ENCODE measurements at regions not wholly inside any gene's neighbourhood (a gene's known extent, or its start where the extent isn't known, plus 50 kb on each side); places are given as distances from the start of the nearest gene placed in this dataset.
"Not testable (repeated sequence)": the region's sequence is repeated elsewhere in the genome, so short reads cannot be mapped to it uniquely, and the experiment has no call there.

DNA sequence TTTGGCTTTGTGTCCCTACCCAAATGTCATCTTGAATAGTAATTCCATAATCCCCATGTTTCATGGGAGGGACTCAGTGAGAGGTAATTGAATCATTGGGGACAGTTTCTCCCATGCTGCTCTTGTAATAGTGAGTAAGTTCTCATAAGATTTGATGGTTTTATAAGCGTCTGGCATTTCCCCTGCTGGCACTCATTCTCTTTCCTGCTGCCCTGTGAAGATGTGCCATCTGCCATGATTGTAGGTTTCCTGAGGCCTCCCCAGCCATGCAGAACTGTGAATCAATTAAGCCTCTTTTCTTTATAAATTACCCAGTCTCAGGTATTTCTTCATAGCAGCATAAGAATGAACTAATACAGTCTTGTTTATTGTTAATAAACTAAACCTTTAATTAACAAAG is 402.6 kb downstream of the NYAP2 start:
- TF ChIP-seq, protein P1, sequence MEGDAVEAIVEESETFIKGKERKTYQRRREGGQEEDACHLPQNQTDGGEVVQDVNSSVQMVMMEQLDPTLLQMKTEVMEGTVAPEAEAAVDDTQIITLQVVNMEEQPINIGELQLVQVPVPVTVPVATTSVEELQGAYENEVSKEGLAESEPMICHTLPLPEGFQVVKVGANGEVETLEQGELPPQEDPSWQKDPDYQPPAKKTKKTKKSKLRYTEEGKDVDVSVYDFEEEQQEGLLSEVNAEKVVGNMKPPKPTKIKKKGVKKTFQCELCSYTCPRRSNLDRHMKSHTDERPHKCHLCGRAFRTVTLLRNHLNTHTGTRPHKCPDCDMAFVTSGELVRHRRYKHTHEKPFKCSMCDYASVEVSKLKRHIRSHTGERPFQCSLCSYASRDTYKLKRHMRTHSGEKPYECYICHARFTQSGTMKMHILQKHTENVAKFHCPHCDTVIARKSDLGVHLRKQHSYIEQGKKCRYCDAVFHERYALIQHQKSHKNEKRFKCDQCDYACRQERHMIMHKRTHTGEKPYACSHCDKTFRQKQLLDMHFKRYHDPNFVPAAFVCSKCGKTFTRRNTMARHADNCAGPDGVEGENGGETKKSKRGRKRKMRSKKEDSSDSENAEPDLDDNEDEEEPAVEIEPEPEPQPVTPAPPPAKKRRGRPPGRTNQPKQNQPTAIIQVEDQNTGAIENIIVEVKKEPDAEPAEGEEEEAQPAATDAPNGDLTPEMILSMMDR (CRISPR knock-in tag; IDR thresholded peaks at IDR 0.05) = not testable (repeated sequence)
- not testable (repeated sequence) for TF ChIP-seq GTF2F1 (IDR thresholded peaks at IDR 0.05; ENCODE audit: low read length); ZFP37 (CRISPR knock-in tag; IDR thresholded peaks at IDR 0.05; ENCODE audit: borderline replicate concordance); HNRNPK (IDR thresholded peaks at IDR 0.05; ENCODE audit: low read depth, low read length, poor library complexity, severe bottlenecking); SP1 (IDR thresholded peaks at IDR 0.05); SP1 (CRISPR knock-in tag; IDR thresholded peaks at IDR 0.05); ZKSCAN8 (CRISPR knock-in tag; IDR thresholded peaks at IDR 0.05; ENCODE audit: borderline replicate concordance); TGIF2 (CRISPR knock-in tag; IDR thresholded peaks at IDR 0.05); ZNF766 (CRISPR knock-in tag; IDR thresholded peaks at IDR 0.05; ENCODE audit: borderline replicate concordance); NFAT5 (CRISPR knock-in tag; IDR thresholded peaks at IDR 0.05); POLR2A (IDR thresholded peaks at IDR 0.05; ENCODE audit: insufficient read depth in 1 of 2, low read depth in 2 of 2, low read length in 2 of 2); ZNF615 (CRISPR knock-in tag; IDR thresholded peaks at IDR 0.05; ENCODE audit: borderline replicate concordance); ZNF558 (CRISPR knock-in tag; IDR thresholded peaks at IDR 0.05; ENCODE audit: borderline replicate concordance); SP5 (CRISPR knock-in tag; IDR thresholded peaks at IDR 0.05; ENCODE audit: borderline replicate concordance, low read depth)
- TF ChIP-seq, protein P2, sequence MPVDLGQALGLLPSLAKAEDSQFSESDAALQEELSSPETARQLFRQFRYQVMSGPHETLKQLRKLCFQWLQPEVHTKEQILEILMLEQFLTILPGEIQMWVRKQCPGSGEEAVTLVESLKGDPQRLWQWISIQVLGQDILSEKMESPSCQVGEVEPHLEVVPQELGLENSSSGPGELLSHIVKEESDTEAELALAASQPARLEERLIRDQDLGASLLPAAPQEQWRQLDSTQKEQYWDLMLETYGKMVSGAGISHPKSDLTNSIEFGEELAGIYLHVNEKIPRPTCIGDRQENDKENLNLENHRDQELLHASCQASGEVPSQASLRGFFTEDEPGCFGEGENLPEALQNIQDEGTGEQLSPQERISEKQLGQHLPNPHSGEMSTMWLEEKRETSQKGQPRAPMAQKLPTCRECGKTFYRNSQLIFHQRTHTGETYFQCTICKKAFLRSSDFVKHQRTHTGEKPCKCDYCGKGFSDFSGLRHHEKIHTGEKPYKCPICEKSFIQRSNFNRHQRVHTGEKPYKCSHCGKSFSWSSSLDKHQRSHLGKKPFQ (CRISPR knock-in tag; IDR thresholded peaks at IDR 0.05; ENCODE audit: insufficient replicate concordance) = not testable (repeated sequence)
